Liver (tissue), 8 donors: ENCODE measurements at regions not wholly inside any gene's neighbourhood (a gene's known extent, or its start where the extent isn't known, plus 50 kb on each side); places are given as distances from the start of the nearest gene placed in this dataset.

Source experiments
- DNase-seq: peaks from one replicate; pipeline ENCODE4 v3.0.0-alpha.2; 2017; ENCODE audit warnings: low spot score
- H3K27ac ChIP-seq, 2 donors: one replicate each; pipeline ENCODE4 v1.7.0; 2013; ENCODE audit warnings: inconsistent platforms in 2 of 2, low read length in 2 of 2, control low read depth in 1 of 2, low read depth in 1 of 2, mild to moderate bottlenecking in 1 of 2
- H3K27me3 ChIP-seq, 4 donors: one replicate each; pipeline versions ENCODE4 v1.6.1 to v1.7.0; 2013; ENCODE audit warnings: low read length in 3 of 4, inconsistent platforms in 1 of 4, mild to moderate bottlenecking in 1 of 4, moderate library complexity in 1 of 4; ENCODE audit not compliant: control insufficient read depth in 4 of 4, insufficient read depth in 4 of 4
- H3K36me3 ChIP-seq, 4 donors: one replicate each; pipeline versions ENCODE4 v1.6.1 to v1.7.0; 2013; ENCODE audit warnings: low read length in 3 of 4, mild to moderate bottlenecking in 3 of 4, low read depth in 1 of 4, moderate library complexity in 1 of 4; ENCODE audit not compliant: control insufficient read depth in 4 of 4, insufficient read depth in 3 of 4
- H3K4me1 ChIP-seq, 4 donors: one replicate each; pipeline versions ENCODE4 v1.6.1 to v1.7.0; 2013; ENCODE audit warnings: low read length in 3 of 4, mild to moderate bottlenecking in 3 of 4, moderate library complexity in 1 of 4; ENCODE audit not compliant: control insufficient read depth in 4 of 4, insufficient read depth in 4 of 4
- H3K4me3 ChIP-seq, 3 donors: one replicate each; pipeline versions ENCODE4 v1.6.1 to v1.7.0; 2013; ENCODE audit warnings: low read length in 3 of 3, control low read depth in 1 of 3, low read depth in 1 of 3, mild to moderate bottlenecking in 1 of 3
- H3K9ac ChIP-seq, 2 donors: one replicate each; pipeline ENCODE4 v1.7.0; 2013; ENCODE audit warnings: low read length in 2 of 2, mild to moderate bottlenecking in 2 of 2, moderate library complexity in 2 of 2, control low read depth in 1 of 2, low read depth in 1 of 2
- H3K9me3 ChIP-seq, 4 donors: one replicate each; pipeline versions ENCODE4 v1.6.1 to v1.7.0; 2013; ENCODE audit warnings: low read length in 3 of 4; ENCODE audit not compliant: control insufficient read depth in 4 of 4
- CTCF ChIP-seq: fragments of 150-350 bp; IDR thresholded peaks from 2 replicates; pipeline ENCODE4 v1.5.1; 2017; ENCODE audit warnings: improper control_type of control experiment, low read depth, low read length; ENCODE audit not compliant: missing input control
- EGR1 ChIP-seq, 2 donors: IDR thresholded peaks; 2 replicates each; pipeline ENCODE4 v1.6.1; 2016 to 2018; ENCODE audit warnings: antibody characterized with exemption in 2 of 2, low read depth in 2 of 2
- FOXA1 ChIP-seq: IDR thresholded peaks from 2 replicates; pipeline ENCODE4 v1.6.1; 2016; ENCODE audit warnings: antibody characterized with exemption
- GABPA ChIP-seq, 2 donors: IDR thresholded peaks in 1 of 2; conservative IDR thresholded peaks in 1 of 2; 2 replicates each; pipeline ENCODE4 v1.6.1; 2016; ENCODE audit warnings: antibody characterized with exemption in 2 of 2, mild to moderate bottlenecking in 1 of 2, moderate library complexity in 1 of 2
- HNF4A ChIP-seq, 2 donors: conservative IDR thresholded peaks; 2 replicates each; pipeline ENCODE4 v1.6.1; 2016; ENCODE audit warnings: antibody characterized with exemption in 2 of 2, mild to moderate bottlenecking in 2 of 2
- HNF4G ChIP-seq: IDR thresholded peaks from 2 replicates; pipeline ENCODE4 v1.6.1; 2016; ENCODE audit warnings: antibody characterized with exemption
- JUND ChIP-seq, 2 donors: IDR thresholded peaks; 2 replicates each; pipeline ENCODE4 v1.6.1; 2016; ENCODE audit warnings: antibody characterized with exemption in 2 of 2
- NR2F2 ChIP-seq: IDR thresholded peaks from 2 replicates; pipeline ENCODE4 v1.6.1; 2016; ENCODE audit warnings: antibody characterized with exemption
- RAD21 ChIP-seq, 2 donors: IDR thresholded peaks; 2 replicates each; pipeline ENCODE4 v1.6.1; 2016; ENCODE audit warnings: antibody characterized with exemption in 2 of 2, mild to moderate bottlenecking in 2 of 2
- REST ChIP-seq: IDR thresholded peaks from 2 replicates; pipeline ENCODE4 v1.6.1; 2016; ENCODE audit warnings: antibody characterized with exemption, mild to moderate bottlenecking
- RXRA ChIP-seq, 2 donors: IDR thresholded peaks; 2 replicates each; pipeline ENCODE4 v1.6.1; 2017 to 2018; ENCODE audit warnings: antibody characterized with exemption in 2 of 2, mild to moderate bottlenecking in 1 of 2
- SP1 ChIP-seq: IDR thresholded peaks from 2 replicates; pipeline ENCODE4 v1.6.1; 2018; ENCODE audit warnings: antibody characterized with exemption, mild to moderate bottlenecking
- TAF1 ChIP-seq: conservative IDR thresholded peaks from 2 replicates; pipeline ENCODE4 v1.6.1; 2016; ENCODE audit warnings: antibody characterized with exemption, mild to moderate bottlenecking
- YY1 ChIP-seq: IDR thresholded peaks from 2 replicates; pipeline ENCODE4 v1.6.1; 2016; ENCODE audit warnings: antibody characterized with exemption, mild to moderate bottlenecking
- WGBS: extraction: QIAGEN DNeasy Blood & Tissue Kit; methylation state at CpG from one replicate; pipeline ENCODE4 v1.1.7; 2013; 5-methylcytosine and 5-hydroxymethylcytosine counted together
- donor health status: healthy.
- donor health status: healthy.
- donor health status: healthy.
- donor health status: healthy.
- donor health status: healthy.

- no peak for TF ChIP-seq REST
- TF ChIP-seq FOXA1: no peak
- no peak for TF ChIP-seq HNF4A (conservative IDR thresholded peaks at IDR 0.05)
- TF ChIP-seq SP1: no peak
- TF ChIP-seq NR2F2: no peak
Measured at GRCh38 chr2:17156086-17156485, 362.2 kb downstream of the RAD51AP2 start (continued).

GRCh38 chr2:17149945-17150344 is 368.3 kb downstream of the RAD51AP2 start:
- no peak overlapping the region for H3K4me3 ChIP-seq
- H3K27ac ChIP-seq: no peak overlapping the region
- TF ChIP-seq EGR1 (IDR thresholded peaks at IDR 0.05; ENCODE audit: low read depth in 2 of 2) (no peak), HNF4A (conservative IDR thresholded peaks at IDR 0.05) (no peak), TAF1 (no peak), HNF4G (no peak), NR2F2 (no peak), FOXA1 (no peak), GABPA (IDR thresholded peaks at IDR 0.05 in 1 of 2, conservative IDR thresholded peaks at IDR 0.05 in 1 of 2) (no peak), RXRA (IDR thresholded peaks at IDR 0.05) (no peak), JUND (IDR thresholded peaks at IDR 0.05) (no peak), CTCF (no peak), YY1 (no peak), RAD21 (IDR thresholded peaks at IDR 0.05) (no peak), REST (no peak)
- WGBS: 87% methylated on average over 4 of the region's 4 CpGs
- no peak for DNase-seq
- H3K9me3 ChIP-seq: no peaks in the 10 kb centered on the region
- H3K27me3 ChIP-seq: no peaks in the 10 kb centered on the region
- no peak overlapping the region for H3K9ac ChIP-seq
- no peaks in the 10 kb centered on the region for H3K4me1 ChIP-seq
- H3K36me3 ChIP-seq: no peaks in the 10 kb centered on the region
